ENCODE measurements at regions not wholly inside any gene's neighbourhood (a gene's known extent, or its start where the extent isn't known, plus 50 kb on each side); places are given as distances from the start of the nearest gene placed in this dataset.

- TF ChIP-seq EZH2 (IDR thresholded peaks at IDR 0.05; ENCODE audit: borderline replicate concordance, insufficient read depth, low read depth, low read length, poor library complexity, severe bottlenecking) (no peak), CTCF (IDR thresholded peaks at IDR 0.05) (no peak)
- Mint-ChIP-seq H3K27me3 (peaks cover 12% of the 10 kb centered on the region), H3K4me3 (no peak overlapping the region), H3K4me1 (no peaks in the 10 kb centered on the region), H3K27ac (no peak overlapping the region), H3K9me3 (ENCODE audit: insufficient read depth) (no peaks in the 10 kb centered on the region)
- no peak overlapping the region for H3K9ac ChIP-seq (ENCODE audit: low read length)
- ChIA-PET POLR2A (no interaction called here), CTCF (no interaction called here)
- no peaks in the 10 kb centered on the region for H4K20me1 ChIP-seq (ENCODE audit: control insufficient read depth, insufficient read depth, low read length, poor library complexity, severe bottlenecking)
- DNase-seq, result no peak
- ATAC-seq (ENCODE audit: low read depth), result no peak
- WGBS (ENCODE audit: insufficient coverage), result 81% methylated on average over 2 of the region's 5 CpGs
- H3K27ac ChIP-seq (ENCODE audit: low read length in 2 of 2), result no peak overlapping the region
- H2AFZ ChIP-seq (ENCODE audit: insufficient read depth, low read depth, low read length, poor library complexity, severe bottlenecking), result no peak overlapping the region
- no peaks in the 10 kb centered on the region for H3K27me3 ChIP-seq (replicated peaks in 1 of 4; ENCODE audit: control extremely low read depth in 1 of 4, control insufficient read depth in 3 of 4, insufficient read depth in 4 of 4, low read length in 3 of 4)
- no peaks in the 10 kb centered on the region for H3K9me3 ChIP-seq (ENCODE audit: control extremely low read depth in 1 of 3, control insufficient read depth in 2 of 3, insufficient read depth in 1 of 3, low read length in 2 of 3)
- H3K4me3 ChIP-seq (ENCODE audit: control extremely low read depth in 1 of 5, extremely low read depth in 1 of 5, insufficient read depth in 1 of 5, low read depth in 2 of 5, low read length in 4 of 5), result no peak overlapping the region
- no peak overlapping the region for H3K4me2 ChIP-seq (replicated peaks; ENCODE audit: low read depth, low read length, poor library complexity, severe bottlenecking)
- H3K36me3 ChIP-seq (replicated peaks in 1 of 2; ENCODE audit: control extremely low read depth in 1 of 2, control insufficient read depth in 1 of 2, extremely low read depth in 1 of 2, insufficient read depth in 2 of 2, low read length in 1 of 2), result no peaks in the 10 kb centered on the region
- no peaks in the 10 kb centered on the region for H3K4me1 ChIP-seq (ENCODE audit: control insufficient read depth in 2 of 2, insufficient read depth in 2 of 2, low read length in 2 of 2)
- no peaks in the 10 kb centered on the region for H3K79me2 ChIP-seq (ENCODE audit: control insufficient read depth, insufficient read depth, low read length)
- intact Hi-C loops (cut with micrococcal nuclease), result no loop called here
Measured at GRCh38 chr2:198359308-198359707, 554.9 kb downstream of the PLCL1 start.

- Histone ChIP-seq H4K20me1 (ENCODE audit: control insufficient read depth, insufficient read depth, low read length, poor library complexity, severe bottlenecking) (no peaks in the 10 kb centered on the region), H3K36me3 (replicated peaks in 1 of 2; ENCODE audit: control extremely low read depth in 1 of 2, control insufficient read depth in 1 of 2, extremely low read depth in 1 of 2, insufficient read depth in 2 of 2, low read length in 1 of 2) (no peaks in the 10 kb centered on the region), H3K79me2 (ENCODE audit: control insufficient read depth, insufficient read depth, low read length) (no peaks in the 10 kb centered on the region), H3K9ac (ENCODE audit: low read length) (no peak overlapping the region), H3K4me3 (ENCODE audit: control extremely low read depth in 1 of 5, extremely low read depth in 1 of 5, insufficient read depth in 1 of 5, low read depth in 2 of 5, low read length in 4 of 5) (no peak overlapping the region), H3K4me2 (replicated peaks; ENCODE audit: low read depth, low read length, poor library complexity, severe bottlenecking) (no peak overlapping the region), H3K9me3 (ENCODE audit: control extremely low read depth in 1 of 3, control insufficient read depth in 2 of 3, insufficient read depth in 1 of 3, low read length in 2 of 3) (no peaks in the 10 kb centered on the region), H2AFZ (ENCODE audit: insufficient read depth, low read depth, low read length, poor library complexity, severe bottlenecking) (no peak overlapping the region), H3K27ac (ENCODE audit: low read length in 2 of 2) (no peak overlapping the region), H3K27me3 (replicated peaks in 1 of 4; ENCODE audit: control extremely low read depth in 1 of 4, control insufficient read depth in 3 of 4, insufficient read depth in 4 of 4, low read length in 3 of 4) (no peaks in the 10 kb centered on the region), H3K4me1 (ENCODE audit: control insufficient read depth in 2 of 2, insufficient read depth in 2 of 2, low read length in 2 of 2) (no peaks in the 10 kb centered on the region)
- H3K27ac Mint-ChIP-seq, result no peak overlapping the region
- TF ChIP-seq CTCF (IDR thresholded peaks at IDR 0.05), result no peak
- no peak for TF ChIP-seq EZH2 (IDR thresholded peaks at IDR 0.05; ENCODE audit: borderline replicate concordance, insufficient read depth, low read depth, low read length, poor library complexity, severe bottlenecking)
- POLR2A ChIA-PET, result no interaction called here
- intact Hi-C loops (cut with micrococcal nuclease), result no loop called here
- no peaks in the 10 kb centered on the region for H3K4me1 Mint-ChIP-seq
- DNase-seq (no peak), ATAC-seq (ENCODE audit: low read depth) (no peak)
- WGBS (ENCODE audit: insufficient coverage), result 95% methylated on average over 2 of the region's 4 CpGs
- no peaks in the 10 kb centered on the region for H3K9me3 Mint-ChIP-seq (ENCODE audit: insufficient read depth)
- CTCF ChIA-PET, result no interaction called here
- H3K27me3 Mint-ChIP-seq, result peaks cover 14% of the 10 kb centered on the region
- no peak overlapping the region for H3K4me3 Mint-ChIP-seq
Measured at GRCh38 chr2:198356157-198356556, 551.8 kb downstream of the PLCL1 start.
